GM18519 (cell line): ENCODE measurements at regions not wholly inside any gene's neighbourhood (a gene's known extent, or its start where the extent isn't known, plus 50 kb on each side); places are given as distances from the start of the nearest gene placed in this dataset.

ENCODE experiments used
- ATAC-seq: cut with Tn5 transposase; IDR thresholded peaks from one replicate; pipeline ENCODE4 v1.9.1; 2021; ENCODE audit warnings: mild to moderate bottlenecking, moderate library complexity; ENCODE audit not compliant: unreplicated experiment, low FRiP score

GRCh38 chr3:102102394-102102793, 253.1 kb downstream of the NFKBIZ start:
- ATAC-seq, result no peak

GRCh38 chr3:102104033-102104432, 254.7 kb downstream of the NFKBIZ start:
- ATAC-seq, result no peak

GRCh38 chr3:102105193-102105592, 255.9 kb downstream of the NFKBIZ start:
- ATAC-seq, result no peak

GRCh38 chr3:102106416-102107097, 257.2 kb downstream of the NFKBIZ start:
- ATAC-seq, result no peak

- ATAC-seq, result no peak
Measured at GRCh38 chr3:102112704-102113230, 263.5 kb downstream of the NFKBIZ start.

- ATAC-seq, result no peak
Measured at GRCh38 chr3:102113421-102114041, 264.2 kb downstream of the NFKBIZ start.

GRCh38 chr3:102114264-102114979, 265.1 kb downstream of the NFKBIZ start:
- ATAC-seq, result no peak

- ATAC-seq, result no peak
Measured at GRCh38 chr3:102122527-102122926, 273.2 kb downstream of the NFKBIZ start.

- ATAC-seq, result no peak
Measured at GRCh38 chr3:102123590-102124190, 274.4 kb downstream of the NFKBIZ start.

GRCh38 chr3:102124282-102124681, 275.0 kb downstream of the NFKBIZ start:
- ATAC-seq, result no peak

GRCh38 chr3:102124704-102125103, 275.4 kb downstream of the NFKBIZ start:
- ATAC-seq, result no peak

- no peak for ATAC-seq
Measured at GRCh38 chr3:102125197-102125993, 276.1 kb downstream of the NFKBIZ start.

GRCh38 chr3:102125994-102126368, 276.7 kb downstream of the NFKBIZ start:
- no peak for ATAC-seq

- ATAC-seq, result no peak
Measured at GRCh38 chr3:102129760-102130608, 280.7 kb downstream of the NFKBIZ start.

- no peak for ATAC-seq
Measured at GRCh38 chr3:102132370-102132769, 283.1 kb downstream of the NFKBIZ start.

- ATAC-seq, result no peak
Measured at GRCh38 chr3:102133376-102133775, 284.1 kb downstream of the NFKBIZ start.

- no peak for ATAC-seq
Measured at GRCh38 chr3:102135316-102135715, 286.0 kb downstream of the NFKBIZ start.

- ATAC-seq, result no peak
Measured at GRCh38 chr3:102136183-102136582, 286.9 kb downstream of the NFKBIZ start.

- ATAC-seq, result no peak
Measured at GRCh38 chr3:102140116-102140515, 290.8 kb downstream of the NFKBIZ start.
